ENCODE measurements at regions not wholly inside any gene's neighbourhood (a gene's known extent, or its start where the extent isn't known, plus 50 kb on each side); places are given as distances from the start of the nearest gene placed in this dataset.

DNA sequence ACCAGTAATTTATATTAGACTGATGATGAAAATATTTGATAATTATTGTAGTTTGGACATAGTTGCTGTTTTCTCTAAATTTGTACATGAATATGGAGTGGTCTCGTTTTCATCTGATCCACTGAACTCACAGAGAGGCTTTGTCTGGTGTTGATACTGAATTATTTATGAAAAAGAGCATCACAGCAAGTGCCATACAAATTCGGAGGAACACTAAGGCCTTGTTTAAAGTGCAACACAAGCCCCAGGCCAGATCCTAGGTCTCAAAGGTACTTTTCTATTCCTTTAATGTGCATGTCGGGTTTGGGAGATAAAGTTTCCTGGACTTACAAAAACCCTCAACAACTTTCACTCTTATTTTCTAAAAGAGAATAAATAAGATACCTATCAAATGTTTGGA is 796.8 kb upstream of the EPHA6 start:
- no peak overlapping the region for H3K27ac ChIP-seq (ENCODE audit: low read depth)
- Mint-ChIP-seq H3K9me3 (no peaks in the 10 kb centered on the region), H3K27ac (no peak overlapping the region), H3K4me1 (no peaks in the 10 kb centered on the region), H3K27me3 (ENCODE audit: insufficient read depth, low read depth, poor library complexity) (no peaks in the 10 kb centered on the region), H3K36me3 (ENCODE audit: low read depth) (no peaks in the 10 kb centered on the region), H3K4me3 (no peak overlapping the region)
- H3K4me1 ChIP-seq (ENCODE audit: insufficient read depth): no peaks in the 10 kb centered on the region
- ATAC-seq: no peak
- H2AFZ ChIP-seq: no peak overlapping the region
- TF ChIP-seq CREB1 (CRISPR knock-in tag; IDR thresholded peaks at IDR 0.05; ENCODE audit: low read depth) (no peak), ZNF114 (CRISPR knock-in tag; IDR thresholded peaks at IDR 0.05) (no peak), POLR2AphosphoS5 (IDR thresholded peaks at IDR 0.05; ENCODE audit: low read depth) (no peak), EZH2phosphoT487 (IDR thresholded peaks at IDR 0.05; ENCODE audit: unreplicated experiment) (no peak), NANOG (IDR thresholded peaks at IDR 0.05; ENCODE audit: borderline replicate concordance) (no peak)
- H3K36me3 ChIP-seq (ENCODE audit: insufficient read depth): no peaks in the 10 kb centered on the region
- H3K4me3 ChIP-seq: no peak overlapping the region
- no peak overlapping the region for H3K4me2 ChIP-seq
- H3F3A ChIP-seq (replicated peaks; ENCODE audit: low read depth): no peaks in the 10 kb centered on the region
- no peaks in the 10 kb centered on the region for H3K9me2 ChIP-seq (ENCODE audit: insufficient read depth)
- no peaks in the 10 kb centered on the region for H3K79me2 ChIP-seq (replicated peaks; ENCODE audit: insufficient read depth)
- no peaks in the 10 kb centered on the region for H3K27me3 ChIP-seq (ENCODE audit: insufficient read depth)
- DNase-seq (ENCODE audit: low spot score): no peak
- H4K20me1 ChIP-seq (replicated peaks; ENCODE audit: insufficient read depth): no peaks in the 10 kb centered on the region

GRCh38 chr3:96022676-96023075 is 791.7 kb upstream of the EPHA6 start:
- TF ChIP-seq CTCF (conservative IDR thresholded peaks at IDR 0.05; ENCODE audit: low read depth in 2 of 2) (peak in 1 of 2 experiments; percentile 30; a peak in 2 of 4 replicates), ETS1 (IDR thresholded peaks at IDR 0.05) (no peak), ZNF331 (CRISPR knock-in tag; IDR thresholded peaks at IDR 0.05; ENCODE audit: low read depth) (no peak), NANOG (IDR thresholded peaks at IDR 0.05; ENCODE audit: borderline replicate concordance) (no peak), JUNB (IDR thresholded peaks at IDR 0.05; ENCODE audit: unreplicated experiment) (no peak), POLR2AphosphoS5 (IDR thresholded peaks at IDR 0.05; ENCODE audit: low read depth) (no peak), STAT1 (IDR thresholded peaks at IDR 0.05; ENCODE audit: unreplicated experiment) (no peak)
- TF ChIP-seq, protein P1, sequence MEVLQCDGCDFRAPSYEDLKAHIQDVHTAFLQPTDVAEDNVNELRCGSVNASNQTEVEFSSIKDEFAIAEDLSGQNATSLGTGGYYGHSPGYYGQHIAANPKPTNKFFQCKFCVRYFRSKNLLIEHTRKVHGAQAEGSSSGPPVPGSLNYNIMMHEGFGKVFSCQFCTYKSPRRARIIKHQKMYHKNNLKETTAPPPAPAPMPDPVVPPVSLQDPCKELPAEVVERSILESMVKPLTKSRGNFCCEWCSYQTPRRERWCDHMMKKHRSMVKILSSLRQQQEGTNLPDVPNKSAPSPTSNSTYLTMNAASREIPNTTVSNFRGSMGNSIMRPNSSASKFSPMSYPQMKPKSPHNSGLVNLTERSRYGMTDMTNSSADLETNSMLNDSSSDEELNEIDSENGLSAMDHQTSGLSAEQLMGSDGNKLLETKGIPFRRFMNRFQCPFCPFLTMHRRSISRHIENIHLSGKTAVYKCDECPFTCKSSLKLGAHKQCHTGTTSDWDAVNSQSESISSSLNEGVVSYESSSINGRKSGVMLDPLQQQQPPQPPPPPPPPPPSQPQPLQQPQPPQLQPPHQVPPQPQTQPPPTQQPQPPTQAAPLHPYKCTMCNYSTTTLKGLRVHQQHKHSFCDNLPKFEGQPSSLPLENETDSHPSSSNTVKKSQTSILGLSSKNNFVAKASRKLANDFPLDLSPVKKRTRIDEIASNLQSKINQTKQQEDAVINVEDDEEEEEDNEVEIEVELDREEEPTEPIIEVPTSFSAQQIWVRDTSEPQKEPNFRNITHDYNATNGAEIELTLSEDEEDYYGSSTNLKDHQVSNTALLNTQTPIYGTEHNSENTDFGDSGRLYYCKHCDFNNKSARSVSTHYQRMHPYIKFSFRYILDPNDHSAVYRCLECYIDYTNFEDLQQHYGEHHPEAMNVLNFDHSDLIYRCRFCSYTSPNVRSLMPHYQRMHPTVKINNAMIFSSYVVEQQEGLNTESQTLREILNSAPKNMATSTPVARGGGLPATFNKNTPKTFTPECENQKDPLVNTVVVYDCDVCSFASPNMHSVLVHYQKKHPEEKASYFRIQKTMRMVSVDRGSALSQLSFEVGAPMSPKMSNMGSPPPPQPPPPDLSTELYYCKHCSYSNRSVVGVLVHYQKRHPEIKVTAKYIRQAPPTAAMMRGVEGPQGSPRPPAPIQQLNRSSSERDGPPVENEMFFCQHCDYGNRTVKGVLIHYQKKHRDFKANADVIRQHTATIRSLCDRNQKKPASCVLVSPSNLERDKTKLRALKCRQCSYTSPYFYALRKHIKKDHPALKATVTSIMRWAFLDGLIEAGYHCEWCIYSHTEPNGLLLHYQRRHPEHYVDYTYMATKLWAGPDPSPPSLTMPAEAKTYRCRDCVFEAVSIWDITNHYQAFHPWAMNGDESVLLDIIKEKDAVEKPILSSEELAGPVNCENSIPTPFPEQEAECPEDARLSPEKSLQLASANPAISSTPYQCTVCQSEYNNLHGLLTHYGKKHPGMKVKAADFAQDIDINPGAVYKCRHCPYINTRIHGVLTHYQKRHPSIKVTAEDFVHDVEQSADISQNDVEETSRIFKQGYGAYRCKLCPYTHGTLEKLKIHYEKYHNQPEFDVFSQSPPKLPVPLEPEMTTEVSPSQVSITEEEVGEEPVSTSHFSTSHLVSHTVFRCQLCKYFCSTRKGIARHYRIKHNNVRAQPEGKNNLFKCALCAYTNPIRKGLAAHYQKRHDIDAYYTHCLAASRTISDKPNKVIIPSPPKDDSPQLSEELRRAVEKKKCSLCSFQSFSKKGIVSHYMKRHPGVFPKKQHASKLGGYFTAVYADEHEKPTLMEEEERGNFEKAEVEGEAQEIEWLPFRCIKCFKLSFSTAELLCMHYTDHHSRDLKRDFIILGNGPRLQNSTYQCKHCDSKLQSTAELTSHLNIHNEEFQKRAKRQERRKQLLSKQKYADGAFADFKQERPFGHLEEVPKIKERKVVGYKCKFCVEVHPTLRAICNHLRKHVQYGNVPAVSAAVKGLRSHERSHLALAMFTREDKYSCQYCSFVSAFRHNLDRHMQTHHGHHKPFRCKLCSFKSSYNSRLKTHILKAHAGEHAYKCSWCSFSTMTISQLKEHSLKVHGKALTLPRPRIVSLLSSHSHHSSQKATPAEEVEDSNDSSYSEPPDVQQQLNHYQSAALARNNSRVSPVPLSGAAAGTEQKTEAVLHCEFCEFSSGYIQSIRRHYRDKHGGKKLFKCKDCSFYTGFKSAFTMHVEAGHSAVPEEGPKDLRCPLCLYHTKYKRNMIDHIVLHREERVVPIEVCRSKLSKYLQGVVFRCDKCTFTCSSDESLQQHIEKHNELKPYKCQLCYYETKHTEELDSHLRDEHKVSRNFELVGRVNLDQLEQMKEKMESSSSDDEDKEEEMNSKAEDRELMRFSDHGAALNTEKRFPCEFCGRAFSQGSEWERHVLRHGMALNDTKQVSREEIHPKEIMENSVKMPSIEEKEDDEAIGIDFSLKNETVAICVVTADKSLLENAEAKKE (CRISPR knock-in tag; IDR thresholded peaks at IDR 0.05): no peak
- H3K79me2 ChIP-seq (replicated peaks; ENCODE audit: insufficient read depth): no peaks in the 10 kb centered on the region
- H3K4me3 Mint-ChIP-seq: no peak overlapping the region

More at GRCh38 chr3:96022676-96023075, 791.7 kb upstream of the EPHA6 start:
- Mint-ChIP-seq H3K27ac (no peak overlapping the region), H3K4me1 (no peaks in the 10 kb centered on the region), H3K27me3 (ENCODE audit: insufficient read depth, low read depth, poor library complexity) (no peaks in the 10 kb centered on the region), H3K9me3 (no peaks in the 10 kb centered on the region), H3K36me3 (ENCODE audit: low read depth) (no peaks in the 10 kb centered on the region)
- no peak for DNase-seq (ENCODE audit: low spot score)
- ATAC-seq: no peak
- Histone ChIP-seq H3K4me2 (no peak overlapping the region), H3F3A (replicated peaks; ENCODE audit: low read depth) (no peaks in the 10 kb centered on the region), H3K9me2 (ENCODE audit: insufficient read depth) (no peaks in the 10 kb centered on the region), H3K4me1 (ENCODE audit: insufficient read depth) (no peaks in the 10 kb centered on the region), H3K27me3 (ENCODE audit: insufficient read depth) (no peaks in the 10 kb centered on the region), H3K36me3 (ENCODE audit: insufficient read depth) (no peaks in the 10 kb centered on the region), H3K4me3 (no peak overlapping the region), H2AFZ (no peak overlapping the region), H3K27ac (ENCODE audit: low read depth) (no peak overlapping the region), H4K20me1 (replicated peaks; ENCODE audit: insufficient read depth) (no peaks in the 10 kb centered on the region)

All from GM23338 (cell line).